ENCODE measurements at regions not wholly inside any gene's neighbourhood (a gene's known extent, or its start where the extent isn't known, plus 50 kb on each side); places are given as distances from the start of the nearest gene placed in this dataset.
A peak's percentile ranks its signal among the peaks of the same experiment; 100 is the strongest.

DNA sequence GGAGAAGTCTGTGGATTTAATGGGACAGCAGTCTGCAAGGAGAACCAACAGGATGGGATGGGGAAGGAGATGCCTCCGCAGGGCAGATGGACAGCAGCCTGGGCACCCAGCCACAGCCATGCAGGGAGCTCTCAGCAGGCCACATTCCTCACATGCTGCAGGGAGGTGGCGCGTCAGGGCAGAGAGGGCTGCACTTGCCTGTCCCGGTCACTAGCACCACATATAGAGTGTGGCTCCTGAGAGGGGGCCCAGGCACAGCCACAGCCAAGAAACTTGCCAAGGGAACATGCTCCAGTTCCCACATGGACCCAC lies 86.8 kb upstream of the ZMIZ1 start:
- H3K36me3 ChIP-seq (ENCODE audit: low read depth, low read length), result no peaks in the 10 kb centered on the region
- DNase-seq, result no peak
- CTCF ChIA-PET, result interaction anchor here (0.8 kb wide), 1 partner anchor 85 kb away, joined by 3 read pairs; no protein-coding TSS in a partner anchor
- no peaks in the 10 kb centered on the region for H4K20me1 ChIP-seq (ENCODE audit: low read length)
- H3K4me2 ChIP-seq (ENCODE audit: low read length), result no peak overlapping the region
- no peak overlapping the region for H3K4me3 ChIP-seq (ENCODE audit: low read length)
- peaks cover 6% of the 10 kb centered on the region; the same call in 1 of the 2 replicates for H3K4me1 ChIP-seq (ENCODE audit: insufficient read depth, low read length)
- H3K9me3 ChIP-seq (ENCODE audit: low read length), result no peaks in the 10 kb centered on the region
- peak; percentile 6 for ATAC-seq
- H3F3A ChIP-seq (ENCODE audit: low read length, unreplicated experiment), result no peaks in the 10 kb centered on the region
- no peaks in the 10 kb centered on the region for H3K9me2 ChIP-seq (replicated peaks; ENCODE audit: low read length)
- TF ChIP-seq EZH2phosphoT487 (IDR thresholded peaks at IDR 0.05; ENCODE audit: borderline replicate concordance, low read length), result no peak
- TF ChIP-seq, protein P1, sequence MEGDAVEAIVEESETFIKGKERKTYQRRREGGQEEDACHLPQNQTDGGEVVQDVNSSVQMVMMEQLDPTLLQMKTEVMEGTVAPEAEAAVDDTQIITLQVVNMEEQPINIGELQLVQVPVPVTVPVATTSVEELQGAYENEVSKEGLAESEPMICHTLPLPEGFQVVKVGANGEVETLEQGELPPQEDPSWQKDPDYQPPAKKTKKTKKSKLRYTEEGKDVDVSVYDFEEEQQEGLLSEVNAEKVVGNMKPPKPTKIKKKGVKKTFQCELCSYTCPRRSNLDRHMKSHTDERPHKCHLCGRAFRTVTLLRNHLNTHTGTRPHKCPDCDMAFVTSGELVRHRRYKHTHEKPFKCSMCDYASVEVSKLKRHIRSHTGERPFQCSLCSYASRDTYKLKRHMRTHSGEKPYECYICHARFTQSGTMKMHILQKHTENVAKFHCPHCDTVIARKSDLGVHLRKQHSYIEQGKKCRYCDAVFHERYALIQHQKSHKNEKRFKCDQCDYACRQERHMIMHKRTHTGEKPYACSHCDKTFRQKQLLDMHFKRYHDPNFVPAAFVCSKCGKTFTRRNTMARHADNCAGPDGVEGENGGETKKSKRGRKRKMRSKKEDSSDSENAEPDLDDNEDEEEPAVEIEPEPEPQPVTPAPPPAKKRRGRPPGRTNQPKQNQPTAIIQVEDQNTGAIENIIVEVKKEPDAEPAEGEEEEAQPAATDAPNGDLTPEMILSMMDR (conservative IDR thresholded peaks at IDR 0.05; ENCODE audit: low read depth, low read length), result no peak
- no peak for TF ChIP-seq EZH2 (IDR thresholded peaks at IDR 0.05; ENCODE audit: low read length, unreplicated experiment)
- H3K27ac ChIP-seq (ENCODE audit: low read length), result no peak overlapping the region
- intact Hi-C loops (cut with micrococcal nuclease), result no loop called here
- no peaks in the 10 kb centered on the region for H3K79me2 ChIP-seq (ENCODE audit: low read length)
- no peaks in the 10 kb centered on the region for H3K27me3 ChIP-seq (ENCODE audit: low read length)
- H3K9ac ChIP-seq (ENCODE audit: low read length), result no peak overlapping the region
- no TSS peak for BruUV-seq (replicated peaks)
- POLR2A ChIA-PET (ENCODE audit: unreplicated experiment), result no interaction called here
- H2AFZ ChIP-seq (ENCODE audit: low read length), result no peak overlapping the region

- Histone ChIP-seq H2AFZ (ENCODE audit: low read length) (no peak overlapping the region), H3K9ac (ENCODE audit: low read length) (no peak overlapping the region), H3K27me3 (ENCODE audit: low read length) (no peaks in the 10 kb centered on the region), H3K4me1 (ENCODE audit: insufficient read depth, low read length) (peaks cover 5% of the 10 kb centered on the region; the same call in 1 of the 2 replicates), H3F3A (ENCODE audit: low read length, unreplicated experiment) (no peaks in the 10 kb centered on the region), H3K4me2 (ENCODE audit: low read length) (no peak overlapping the region), H3K4me3 (ENCODE audit: low read length) (no peak overlapping the region), H3K36me3 (ENCODE audit: low read depth, low read length) (no peaks in the 10 kb centered on the region), H4K20me1 (ENCODE audit: low read length) (no peaks in the 10 kb centered on the region), H3K27ac (ENCODE audit: low read length) (no peak overlapping the region), H3K9me3 (ENCODE audit: low read length) (no peaks in the 10 kb centered on the region), H3K79me2 (ENCODE audit: low read length) (no peaks in the 10 kb centered on the region), H3K9me2 (replicated peaks; ENCODE audit: low read length) (no peaks in the 10 kb centered on the region)
- no TSS peak for BruUV-seq (replicated peaks)
- POLR2A ChIA-PET (ENCODE audit: unreplicated experiment), result no interaction called here
- intact Hi-C loops (cut with micrococcal nuclease), result no loop called here
- CTCF ChIA-PET, result no interaction called here
- TF ChIP-seq, protein P1 (conservative IDR thresholded peaks at IDR 0.05; ENCODE audit: low read depth, low read length), result no peak
- TF ChIP-seq EZH2phosphoT487 (IDR thresholded peaks at IDR 0.05; ENCODE audit: borderline replicate concordance, low read length), result no peak
- ATAC-seq (no peak), DNase-seq (no peak)
Observed at GRCh38 chr10:78982726-78983125, 86.0 kb upstream of the ZMIZ1 start.

DNA sequence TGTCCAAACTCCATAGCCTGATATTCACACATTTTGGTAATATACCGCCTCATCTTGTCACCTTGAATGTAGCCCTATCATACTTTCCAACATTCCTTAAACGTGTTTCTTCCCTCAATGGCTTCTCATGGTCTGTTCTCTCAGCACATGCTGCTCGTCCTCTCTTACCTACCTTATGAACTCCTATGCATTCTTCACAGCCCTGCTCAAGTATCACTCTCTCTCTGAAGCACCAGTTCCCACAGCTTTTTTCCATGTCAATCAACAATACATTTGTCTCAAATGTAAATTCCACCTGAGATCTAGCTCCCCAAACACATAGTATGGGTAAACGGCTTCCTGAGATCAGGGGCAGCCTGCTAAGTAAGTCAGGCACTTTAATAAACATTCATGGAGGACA lies 85.2 kb upstream of the ZMIZ1 start:
- POLR2A ChIA-PET (ENCODE audit: unreplicated experiment), result interaction anchor here (0.6 kb wide), 1 partner anchor 115 kb away, joined by 4 read pairs; no protein-coding TSS in a partner anchor
- TF ChIP-seq EZH2phosphoT487 (IDR thresholded peaks at IDR 0.05; ENCODE audit: borderline replicate concordance, low read length), result no peak
- no peak for TF ChIP-seq EZH2 (IDR thresholded peaks at IDR 0.05; ENCODE audit: low read length, unreplicated experiment)
- TF ChIP-seq, protein P1 (conservative IDR thresholded peaks at IDR 0.05; ENCODE audit: low read depth, low read length), result no peak

More for the DNA sequence above, 85.2 kb upstream of the ZMIZ1 start:
- intact Hi-C loops (cut with micrococcal nuclease), result no loop called here
- ATAC-seq, result no peak
- H3K4me2 ChIP-seq (ENCODE audit: low read length), result no peak overlapping the region
- H3K4me1 ChIP-seq (ENCODE audit: insufficient read depth, low read length), result no peaks in the 10 kb centered on the region
- H3K9me3 ChIP-seq (ENCODE audit: low read length), result no peaks in the 10 kb centered on the region
- no peaks in the 10 kb centered on the region for H3K79me2 ChIP-seq (ENCODE audit: low read length)
- no peak for DNase-seq
- no peak overlapping the region for H3K9ac ChIP-seq (ENCODE audit: low read length)
- no peaks in the 10 kb centered on the region for H3K9me2 ChIP-seq (replicated peaks; ENCODE audit: low read length)
- CTCF ChIA-PET, result interaction anchor here (0.6 kb wide), 1 partner anchor 43 kb away, joined by 3 read pairs; no protein-coding TSS in a partner anchor
- no peaks in the 10 kb centered on the region for H3F3A ChIP-seq (ENCODE audit: low read length, unreplicated experiment)
- no peaks in the 10 kb centered on the region for H3K36me3 ChIP-seq (ENCODE audit: low read depth, low read length)
- H3K4me3 ChIP-seq (ENCODE audit: low read length), result no peak overlapping the region
- H2AFZ ChIP-seq (ENCODE audit: low read length), result no peak overlapping the region
- no TSS peak for BruUV-seq (replicated peaks)
- H3K27me3 ChIP-seq (ENCODE audit: low read length), result no peaks in the 10 kb centered on the region
- H3K27ac ChIP-seq (ENCODE audit: low read length), result no peak overlapping the region
- no peaks in the 10 kb centered on the region for H4K20me1 ChIP-seq (ENCODE audit: low read length)

Data from PC-3 (cell line).